Tibial nerve (tissue), 4 donors: ENCODE measurements at regions not wholly inside any gene's neighbourhood (a gene's known extent, or its start where the extent isn't known, plus 50 kb on each side); places are given as distances from the start of the nearest gene placed in this dataset.

Source experiments
- EP300 ChIP-seq, 2 donors: sonication (generic); formaldehyde crosslinking; IDR thresholded peaks; one replicate each; pipeline ENCODE4 v1.6.1; 2017; ENCODE audit warnings: antibody characterized with exemption in 2 of 2, mild to moderate bottlenecking in 1 of 2
- POLR2A ChIP-seq, 2 donors: fragments of 450-650 bp; IDR thresholded peaks; one replicate each; pipeline ENCODE4 v1.6.1; 2017; ENCODE audit warnings: antibody characterized with exemption in 2 of 2, mild to moderate bottlenecking in 2 of 2, moderate library complexity in 2 of 2
- TF ChIP-seq, protein P1 (sequence below), 5 experiments: fragments of 200-600 bp in 3 of 5; fragments of 450-650 bp in 2 of 5; sonication (generic) in 3 of 5; IDR thresholded peaks; one replicate each; pipeline ENCODE4 v1.5.1; 2016 to 2019; ENCODE audit warnings: antibody characterized with exemption in 5 of 5, mild to moderate bottlenecking in 3 of 5, moderate library complexity in 2 of 5

GRCh38 chr3:177537612-177538011 is 340.3 kb upstream of the TBL1XR1 start:
- TF ChIP-seq, protein P1, sequence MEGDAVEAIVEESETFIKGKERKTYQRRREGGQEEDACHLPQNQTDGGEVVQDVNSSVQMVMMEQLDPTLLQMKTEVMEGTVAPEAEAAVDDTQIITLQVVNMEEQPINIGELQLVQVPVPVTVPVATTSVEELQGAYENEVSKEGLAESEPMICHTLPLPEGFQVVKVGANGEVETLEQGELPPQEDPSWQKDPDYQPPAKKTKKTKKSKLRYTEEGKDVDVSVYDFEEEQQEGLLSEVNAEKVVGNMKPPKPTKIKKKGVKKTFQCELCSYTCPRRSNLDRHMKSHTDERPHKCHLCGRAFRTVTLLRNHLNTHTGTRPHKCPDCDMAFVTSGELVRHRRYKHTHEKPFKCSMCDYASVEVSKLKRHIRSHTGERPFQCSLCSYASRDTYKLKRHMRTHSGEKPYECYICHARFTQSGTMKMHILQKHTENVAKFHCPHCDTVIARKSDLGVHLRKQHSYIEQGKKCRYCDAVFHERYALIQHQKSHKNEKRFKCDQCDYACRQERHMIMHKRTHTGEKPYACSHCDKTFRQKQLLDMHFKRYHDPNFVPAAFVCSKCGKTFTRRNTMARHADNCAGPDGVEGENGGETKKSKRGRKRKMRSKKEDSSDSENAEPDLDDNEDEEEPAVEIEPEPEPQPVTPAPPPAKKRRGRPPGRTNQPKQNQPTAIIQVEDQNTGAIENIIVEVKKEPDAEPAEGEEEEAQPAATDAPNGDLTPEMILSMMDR (IDR thresholded peaks at IDR 0.05) = no peak
- TF ChIP-seq POLR2A (IDR thresholded peaks at IDR 0.05) (no peak), EP300 (IDR thresholded peaks at IDR 0.05) (no peak)
